H1 (cell line): ENCODE measurements at regions not wholly inside any gene's neighbourhood (a gene's known extent, or its start where the extent isn't known, plus 50 kb on each side); places are given as distances from the start of the nearest gene placed in this dataset.

Experiments
- BACH1 ChIP-seq: IDR thresholded peaks from 2 replicates; pipeline ENCODE4 v1.6.1; 2012; ENCODE audit warnings: low read length, improper control_type of control experiment
- SIN3A ChIP-seq, 2 experiments: IDR thresholded peaks in 1 of 2; conservative IDR thresholded peaks in 1 of 2; 2 replicates each; pipeline ENCODE4 v1.6.1; 2011 to 2012; ENCODE audit warnings: low read length in 2 of 2, improper control_type of control experiment in 1 of 2, low read depth in 1 of 2, mild to moderate bottlenecking in 1 of 2
- SIX5 ChIP-seq: IDR thresholded peaks from 2 replicates; pipeline ENCODE4 v1.6.1; 2011; ENCODE audit warnings: mild to moderate bottlenecking, low read depth, low read length
- TEAD4 ChIP-seq: IDR thresholded peaks from 2 replicates; pipeline ENCODE4 v1.6.1; 2012; ENCODE audit warnings: low read depth, low read length, inconsistent platforms, mixed read lengths
- TF ChIP-seq, protein P1 (sequence below): IDR thresholded peaks from 2 replicates; pipeline ENCODE4 v1.6.1; 2012; ENCODE audit warnings: low read length, inconsistent platforms

DNA sequence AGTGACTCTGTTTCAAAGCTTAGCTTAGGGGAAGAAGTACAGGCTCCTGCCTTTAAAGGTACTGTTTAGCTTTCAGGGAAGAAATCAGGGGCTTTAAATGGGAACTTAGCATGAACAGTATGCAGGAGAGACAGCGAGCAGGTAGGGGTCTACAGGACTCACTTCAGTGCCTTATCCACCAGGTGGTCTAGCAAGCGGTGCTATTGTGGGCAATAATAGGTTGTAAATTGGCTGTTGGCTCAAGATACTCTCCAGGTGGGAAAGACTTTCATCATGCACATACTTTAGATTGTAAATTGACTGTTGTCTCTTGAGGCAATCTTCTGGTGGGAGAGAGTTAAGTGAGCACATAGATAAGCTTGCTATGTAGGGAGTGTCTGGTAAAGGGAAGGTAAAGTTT is 358.6 kb upstream of the DLGAP1 start (continued):
- TF ChIP-seq SIX5 (no peak), BACH1 (no peak), TEAD4 (no peak), SIN3A (conservative IDR thresholded peaks at IDR 0.05 in 1 of 2, IDR thresholded peaks at IDR 0.05 in 1 of 2; ENCODE audit: low read depth in 1 of 2, low read length in 2 of 2) (no peak)
- TF ChIP-seq, protein P1, sequence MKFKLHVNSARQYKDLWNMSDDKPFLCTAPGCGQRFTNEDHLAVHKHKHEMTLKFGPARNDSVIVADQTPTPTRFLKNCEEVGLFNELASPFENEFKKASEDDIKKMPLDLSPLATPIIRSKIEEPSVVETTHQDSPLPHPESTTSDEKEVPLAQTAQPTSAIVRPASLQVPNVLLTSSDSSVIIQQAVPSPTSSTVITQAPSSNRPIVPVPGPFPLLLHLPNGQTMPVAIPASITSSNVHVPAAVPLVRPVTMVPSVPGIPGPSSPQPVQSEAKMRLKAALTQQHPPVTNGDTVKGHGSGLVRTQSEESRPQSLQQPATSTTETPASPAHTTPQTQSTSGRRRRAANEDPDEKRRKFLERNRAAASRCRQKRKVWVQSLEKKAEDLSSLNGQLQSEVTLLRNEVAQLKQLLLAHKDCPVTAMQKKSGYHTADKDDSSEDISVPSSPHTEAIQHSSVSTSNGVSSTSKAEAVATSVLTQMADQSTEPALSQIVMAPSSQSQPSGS, result no peak
- TF ChIP-seq, all 59 proteins: peak for 0
